CD4-positive, CD25-positive, alpha-beta regulatory T cell (primary cell): ENCODE measurements at regions not wholly inside any gene's neighbourhood (a gene's known extent, or its start where the extent isn't known, plus 50 kb on each side); places are given as distances from the start of the nearest gene placed in this dataset.

Experiments used
- ATAC-seq, 2 donors: fragments of 150-1000 bp; cut with Tn5 transposase; one replicate each; pipeline ENCODE4 v1.10.0; 2021; ENCODE audit warnings: low read depth in 2 of 2, moderate number of reproducible peaks in 2 of 2, moderate library complexity in 1 of 2
- DNase-seq, 3 donors: peaks; one replicate each; pipeline versions ENCODE4 v3.0.0 to v3.0.0-alpha.2; 2012 to 2022; ENCODE audit warnings: mixed read lengths in 1 of 3
- H3K27ac ChIP-seq: one replicate; pipeline ENCODE4 v1.7.0; 2013; ENCODE audit warnings: mild to moderate bottlenecking, low read length; ENCODE audit not compliant: insufficient read depth, poor library complexity, severe bottlenecking
- H3K27me3 ChIP-seq: one replicate; pipeline ENCODE4 v1.7.0; 2013; ENCODE audit warnings: low read length; ENCODE audit not compliant: control insufficient read depth, insufficient read depth
- H3K36me3 ChIP-seq: one replicate; pipeline ENCODE4 v1.7.0; 2013; ENCODE audit warnings: mild to moderate bottlenecking, low read length, moderate library complexity; ENCODE audit not compliant: control insufficient read depth, insufficient read depth
- H3K4me1 ChIP-seq: 2 replicates; pipeline ENCODE4 v1.7.0; 2013; ENCODE audit warnings: mild to moderate bottlenecking, low read length; ENCODE audit not compliant: insufficient read depth, control insufficient read depth, poor library complexity, severe bottlenecking
- H3K4me3 ChIP-seq: one replicate; pipeline ENCODE4 v1.7.0; 2013; ENCODE audit warnings: low read depth, mild to moderate bottlenecking, low read length, moderate library complexity
- H3K9me3 ChIP-seq, 2 experiments: 1 replicate in 1 of 2; 2 replicates in 1 of 2; pipeline ENCODE4 v1.7.0; 2013; ENCODE audit warnings: low read length in 2 of 2, mild to moderate bottlenecking in 1 of 2, moderate library complexity in 1 of 2; ENCODE audit not compliant: control insufficient read depth in 2 of 2
- H3K27ac Mint-ChIP-seq, 3 donors: one replicate each; pipeline ENCODE4 v1.8.0; 2020 to 2022; ENCODE audit warnings: mild to moderate bottlenecking in 3 of 3, mixed read lengths in 3 of 3, moderate library complexity in 2 of 3
- H3K27me3 Mint-ChIP-seq: one replicate; pipeline ENCODE4 v1.8.0; 2022; ENCODE audit warnings: mild to moderate bottlenecking, mixed read lengths
- H3K36me3 Mint-ChIP-seq: one replicate; pipeline ENCODE4 v1.8.0; 2020; ENCODE audit warnings: mixed read lengths
- H3K4me1 Mint-ChIP-seq, 4 donors: one replicate each; pipeline ENCODE4 v1.8.0; 2020 to 2022; ENCODE audit warnings: mixed read lengths in 4 of 4, mild to moderate bottlenecking in 1 of 4
- H3K4me3 Mint-ChIP-seq, 4 donors: one replicate each; pipeline ENCODE4 v1.8.0; 2020 to 2022; ENCODE audit warnings: mild to moderate bottlenecking in 4 of 4, mixed read lengths in 4 of 4, moderate library complexity in 3 of 4
- H3K9me3 Mint-ChIP-seq, 7 donors: one replicate each; pipeline ENCODE4 v1.8.0; 2020 to 2022; ENCODE audit warnings: mixed read lengths in 7 of 7, mild to moderate bottlenecking in 3 of 7, moderate library complexity in 2 of 7

GRCh38 chr3:153314038-153314437 is 152.0 kb downstream of the RAP2B start:
- H3K4me3 ChIP-seq, result no peak overlapping the region
- ATAC-seq, result no peak
- Mint-ChIP-seq H3K9me3 (peaks cover 0 to 2% (median 0%) of the 10 kb centered on the region in 7 donors), H3K27me3 (peaks cover 20% of the 10 kb centered on the region), H3K4me1 (peaks cover 0 to 5% (median 0%) of the 10 kb centered on the region in 4 donors), H3K36me3 (no peaks in the 10 kb centered on the region), H3K27ac (peak overlapping the region in 2 of 3 donors; percentile 3 to 38), H3K4me3 (no peak overlapping the region)
- peaks cover 4% of the 10 kb centered on the region for H3K27me3 ChIP-seq
- no peak for DNase-seq
- H3K4me1 ChIP-seq, result no peaks in the 10 kb centered on the region
- H3K36me3 ChIP-seq, result no peaks in the 10 kb centered on the region
- no peak overlapping the region for H3K27ac ChIP-seq
- H3K9me3 ChIP-seq, result no peaks in the 10 kb centered on the region

GRCh38 chr3:153315781-153316180 is 153.8 kb downstream of the RAP2B start:
- Mint-ChIP-seq H3K4me3 (no peak overlapping the region), H3K9me3 (peaks cover 0 to 2% (median 0%) of the 10 kb centered on the region in 7 donors), H3K27ac (no peak overlapping the region), H3K27me3 (peaks cover 21% of the 10 kb centered on the region), H3K36me3 (no peaks in the 10 kb centered on the region), H3K4me1 (peaks cover 0 to 7% (median 3%) of the 10 kb centered on the region in 4 donors)
- Histone ChIP-seq H3K36me3 (no peaks in the 10 kb centered on the region), H3K27me3 (peaks cover 4% of the 10 kb centered on the region), H3K9me3 (no peaks in the 10 kb centered on the region), H3K4me3 (no peak overlapping the region), H3K4me1 (no peaks in the 10 kb centered on the region), H3K27ac (no peak overlapping the region)
- no peak for ATAC-seq
- DNase-seq, result no peak

- ATAC-seq (no peak), DNase-seq (no peak)
- Histone ChIP-seq H3K9me3 (no peaks in the 10 kb centered on the region), H3K36me3 (no peaks in the 10 kb centered on the region), H3K27me3 (peaks cover 2% of the 10 kb centered on the region), H3K4me1 (no peaks in the 10 kb centered on the region), H3K4me3 (no peak overlapping the region), H3K27ac (no peak overlapping the region)
- Mint-ChIP-seq H3K4me1 (peaks cover 0 to 9% (median 1%) of the 10 kb centered on the region in 4 donors), H3K27me3 (peaks cover 17% of the 10 kb centered on the region), H3K4me3 (no peak overlapping the region), H3K27ac (peak overlapping the region in 1 of 3 donors; percentile 7), H3K9me3 (peaks cover 0 to 1% (median 0%) of the 10 kb centered on the region in 7 donors), H3K36me3 (no peaks in the 10 kb centered on the region)
These were observed 157.9 kb downstream of the RAP2B start for GRCh38 chr3:153319705-153320554.

GRCh38 chr3:153320585-153321128 is 158.6 kb downstream of the RAP2B start:
- H3K4me3 Mint-ChIP-seq, result no peak overlapping the region
- no peaks in the 10 kb centered on the region for H3K36me3 Mint-ChIP-seq
- Histone ChIP-seq H3K36me3 (no peaks in the 10 kb centered on the region), H3K27ac (no peak overlapping the region), H3K4me3 (no peak overlapping the region), H3K4me1 (no peaks in the 10 kb centered on the region), H3K9me3 (no peaks in the 10 kb centered on the region), H3K27me3 (no peaks in the 10 kb centered on the region)
- H3K27me3 Mint-ChIP-seq, result peaks cover 17% of the 10 kb centered on the region
- H3K4me1 Mint-ChIP-seq, result peaks cover 0 to 9% (median 1%) of the 10 kb centered on the region in 4 donors
- no peak overlapping the region for H3K27ac Mint-ChIP-seq
- ATAC-seq (no peak), DNase-seq (no peak)
- H3K9me3 Mint-ChIP-seq, result peaks cover 0 to 1% (median 0%) of the 10 kb centered on the region in 7 donors

GRCh38 chr3:153328690-153329089 is 166.7 kb downstream of the RAP2B start:
- no peak for DNase-seq
- H3K36me3 Mint-ChIP-seq, result peaks cover 2% of the 10 kb centered on the region
- Histone ChIP-seq H3K4me3 (no peak overlapping the region), H3K36me3 (no peaks in the 10 kb centered on the region), H3K27me3 (no peaks in the 10 kb centered on the region), H3K9me3 (no peaks in the 10 kb centered on the region), H3K4me1 (no peaks in the 10 kb centered on the region), H3K27ac (no peak overlapping the region)
- H3K27me3 Mint-ChIP-seq, result no peaks in the 10 kb centered on the region
- peaks cover 0 to 2% (median 0%) of the 10 kb centered on the region in 7 donors for H3K9me3 Mint-ChIP-seq
- H3K4me3 Mint-ChIP-seq, result no peak overlapping the region
- peaks cover 0 to 5% (median under 1%) of the 10 kb centered on the region in 4 donors for H3K4me1 Mint-ChIP-seq
- H3K27ac Mint-ChIP-seq, result no peak overlapping the region
- ATAC-seq, result no peak

GRCh38 chr3:153330901-153331300 is 168.9 kb downstream of the RAP2B start:
- H3K9me3 Mint-ChIP-seq, result peaks cover 0 to 2% (median 0%) of the 10 kb centered on the region in 7 donors
- no peaks in the 10 kb centered on the region for H3K27me3 ChIP-seq
- H3K27ac ChIP-seq, result no peak overlapping the region
- no peak overlapping the region for H3K27ac Mint-ChIP-seq
- H3K9me3 ChIP-seq, result no peaks in the 10 kb centered on the region
- peaks cover 2% of the 10 kb centered on the region for H3K36me3 Mint-ChIP-seq
- H3K4me1 ChIP-seq, result no peaks in the 10 kb centered on the region
- ATAC-seq (no peak), DNase-seq (no peak)
- H3K36me3 ChIP-seq, result no peaks in the 10 kb centered on the region
- H3K4me1 Mint-ChIP-seq, result peaks cover 0 to 3% (median under 1%) of the 10 kb centered on the region in 4 donors
- no peaks in the 10 kb centered on the region for H3K27me3 Mint-ChIP-seq
- no peak overlapping the region for H3K4me3 Mint-ChIP-seq
- H3K4me3 ChIP-seq, result no peak overlapping the region

- ATAC-seq, result no peak
- H3K9me3 ChIP-seq, result no peaks in the 10 kb centered on the region
- Mint-ChIP-seq H3K36me3 (peaks cover 2% of the 10 kb centered on the region), H3K27ac (no peak overlapping the region), H3K27me3 (no peaks in the 10 kb centered on the region), H3K4me1 (peaks cover 0 to 3% (median under 1%) of the 10 kb centered on the region in 4 donors), H3K9me3 (peaks cover 0 to 2% (median 0%) of the 10 kb centered on the region in 7 donors), H3K4me3 (no peak overlapping the region)
- H3K4me1 ChIP-seq, result no peaks in the 10 kb centered on the region
- no peak overlapping the region for H3K27ac ChIP-seq
- H3K27me3 ChIP-seq, result no peaks in the 10 kb centered on the region
- H3K4me3 ChIP-seq, result no peak overlapping the region
- no peak for DNase-seq
- no peaks in the 10 kb centered on the region for H3K36me3 ChIP-seq
These were observed 169.7 kb downstream of the RAP2B start for GRCh38 chr3:153331676-153332075.
